GM12892 (cell line): ENCODE measurements at regions not wholly inside any gene's neighbourhood (a gene's known extent, or its start where the extent isn't known, plus 50 kb on each side); places are given as distances from the start of the nearest gene placed in this dataset.

Experiments
- POLR2A ChIP-seq: IDR thresholded peaks from 2 replicates; pipeline ENCODE4 v1.6.1; 2011; ENCODE audit warnings: low read depth, low read length, control low read depth
- POLR2AphosphoS5 ChIP-seq: IDR thresholded peaks from 2 replicates; pipeline ENCODE4 v1.6.1; 2011; ENCODE audit warnings: low read depth, low read length, control low read depth

- TF ChIP-seq POLR2A (no peak), POLR2AphosphoS5 (no peak)
These were observed 747.6 kb downstream of the RFPL4B start for GRCh38 chr6:113094779-113095178.
